Activated T-helper 17 cell treated with anti-CD3 and anti-CD28 coated beads, Interleukin-2, amount 50 U/mL, for 72 hours (primary cell): ENCODE measurements at regions not wholly inside any gene's neighbourhood (a gene's known extent, or its start where the extent isn't known, plus 50 kb on each side); places are given as distances from the start of the nearest gene placed in this dataset.

Source experiments
- ATAC-seq: fragments of 150-1000 bp; cut with Tn5 transposase; replicated peaks from 2 replicates; pipeline ENCODE4 v1.10.0; 2021; ENCODE audit warnings: mild to moderate bottlenecking, moderate library complexity
- H3K27ac Mint-ChIP-seq: one replicate; pipeline ENCODE4 v1.8.0; 2022; ENCODE audit warnings: mixed read lengths
- H3K27me3 Mint-ChIP-seq: one replicate; pipeline ENCODE4 v1.8.0; 2022; ENCODE audit warnings: mixed read lengths
- H3K36me3 Mint-ChIP-seq: one replicate; pipeline ENCODE4 v1.8.0; 2022; ENCODE audit warnings: low read depth, mild to moderate bottlenecking, mixed read lengths
- H3K4me1 Mint-ChIP-seq: one replicate; pipeline ENCODE4 v1.8.0; 2022; ENCODE audit warnings: mixed read lengths
- H3K4me3 Mint-ChIP-seq: one replicate; pipeline ENCODE4 v1.8.0; 2022; ENCODE audit warnings: mild to moderate bottlenecking, mixed read lengths
- H3K9me3 Mint-ChIP-seq: one replicate; pipeline ENCODE4 v1.8.0; 2022; ENCODE audit warnings: mixed read lengths

GRCh38 chr5:152255411-152255810 is 149.7 kb downstream of the NMUR2 start:
- H3K4me3 Mint-ChIP-seq = no peak overlapping the region
- H3K27ac Mint-ChIP-seq = no peak overlapping the region
- H3K4me1 Mint-ChIP-seq = no peaks in the 10 kb centered on the region
- peaks cover 21% of the 10 kb centered on the region for H3K27me3 Mint-ChIP-seq
- H3K36me3 Mint-ChIP-seq = no peaks in the 10 kb centered on the region
- ATAC-seq = no peak
- H3K9me3 Mint-ChIP-seq = no peaks in the 10 kb centered on the region

GRCh38 chr5:152247850-152248385 is 157.2 kb downstream of the NMUR2 start:
- H3K27ac Mint-ChIP-seq = no peak overlapping the region
- no peaks in the 10 kb centered on the region for H3K36me3 Mint-ChIP-seq
- H3K4me3 Mint-ChIP-seq = no peak overlapping the region
- H3K9me3 Mint-ChIP-seq = peaks cover 3% of the 10 kb centered on the region
- ATAC-seq = no peak
- H3K4me1 Mint-ChIP-seq = no peaks in the 10 kb centered on the region
- H3K27me3 Mint-ChIP-seq = no peaks in the 10 kb centered on the region

- Mint-ChIP-seq H3K36me3 (no peaks in the 10 kb centered on the region), H3K27me3 (no peaks in the 10 kb centered on the region), H3K27ac (no peak overlapping the region), H3K4me3 (no peak overlapping the region), H3K4me1 (no peaks in the 10 kb centered on the region), H3K9me3 (peaks cover 7% of the 10 kb centered on the region)
- ATAC-seq = no peak
Observed at GRCh38 chr5:152246401-152246800, 158.7 kb downstream of the NMUR2 start.

GRCh38 chr5:152237531-152237930 is 167.5 kb downstream of the NMUR2 start:
- peaks cover 7% of the 10 kb centered on the region for H3K27me3 Mint-ChIP-seq
- ATAC-seq = no peak

GRCh38 chr5:152226191-152226590 is 178.9 kb downstream of the NMUR2 start:
- H3K4me3 Mint-ChIP-seq = no peak overlapping the region
- no peaks in the 10 kb centered on the region for H3K36me3 Mint-ChIP-seq
- ATAC-seq = no peak
- no peak overlapping the region for H3K27ac Mint-ChIP-seq
- H3K4me1 Mint-ChIP-seq = no peaks in the 10 kb centered on the region
- peaks cover 4% of the 10 kb centered on the region for H3K9me3 Mint-ChIP-seq
- peaks cover 6% of the 10 kb centered on the region for H3K27me3 Mint-ChIP-seq

More at GRCh38 chr5:152237531-152237930, 167.5 kb downstream of the NMUR2 start:
- Mint-ChIP-seq H3K4me3 (no peak overlapping the region), H3K27ac (no peak overlapping the region), H3K4me1 (no peaks in the 10 kb centered on the region), H3K9me3 (peaks cover 9% of the 10 kb centered on the region), H3K36me3 (no peaks in the 10 kb centered on the region)

- peaks cover 6% of the 10 kb centered on the region for H3K4me1 Mint-ChIP-seq
Observed at GRCh38 chr5:152221721-152222629, 183.1 kb downstream of the NMUR2 start.

GRCh38 chr5:152218694-152219093 is 186.4 kb downstream of the NMUR2 start:
- Mint-ChIP-seq H3K27ac (no peak overlapping the region), H3K4me1 (peaks cover 6% of the 10 kb centered on the region), H3K36me3 (no peaks in the 10 kb centered on the region), H3K9me3 (peaks cover 5% of the 10 kb centered on the region), H3K4me3 (no peak overlapping the region), H3K27me3 (no peaks in the 10 kb centered on the region)
- ATAC-seq = no peak

More at GRCh38 chr5:152221721-152222629, 183.1 kb downstream of the NMUR2 start:
- Mint-ChIP-seq H3K4me3 (no peak overlapping the region), H3K36me3 (no peaks in the 10 kb centered on the region), H3K27me3 (peaks cover 6% of the 10 kb centered on the region), H3K27ac (no peak overlapping the region), H3K9me3 (peaks cover 4% of the 10 kb centered on the region)
- no peak for ATAC-seq

GRCh38 chr5:152205804-152206203 is 199.3 kb downstream of the NMUR2 start:
- no peak overlapping the region for H3K4me3 Mint-ChIP-seq
- H3K9me3 Mint-ChIP-seq = no peaks in the 10 kb centered on the region
- peaks cover 3% of the 10 kb centered on the region for H3K27me3 Mint-ChIP-seq
- ATAC-seq = no peak
- H3K36me3 Mint-ChIP-seq = no peaks in the 10 kb centered on the region
- H3K4me1 Mint-ChIP-seq = no peaks in the 10 kb centered on the region
- H3K27ac Mint-ChIP-seq = no peak overlapping the region

- H3K36me3 Mint-ChIP-seq = no peaks in the 10 kb centered on the region
- H3K27me3 Mint-ChIP-seq = peaks cover 6% of the 10 kb centered on the region
- no peak overlapping the region for H3K27ac Mint-ChIP-seq
- no peak overlapping the region for H3K4me3 Mint-ChIP-seq
- no peaks in the 10 kb centered on the region for H3K9me3 Mint-ChIP-seq
- ATAC-seq = no peak
- no peaks in the 10 kb centered on the region for H3K4me1 Mint-ChIP-seq
Observed at GRCh38 chr5:152202321-152202720, 202.8 kb downstream of the NMUR2 start.

GRCh38 chr5:152193391-152194107 is 211.5 kb downstream of the NMUR2 start:
- H3K27ac Mint-ChIP-seq = no peak overlapping the region

GRCh38 chr5:152188251-152188650 is 216.8 kb downstream of the NMUR2 start:
- Mint-ChIP-seq H3K36me3 (no peaks in the 10 kb centered on the region), H3K27me3 (peaks cover 13% of the 10 kb centered on the region), H3K27ac (no peak overlapping the region), H3K4me1 (no peaks in the 10 kb centered on the region), H3K4me3 (no peak overlapping the region), H3K9me3 (peaks cover 17% of the 10 kb centered on the region)
- no peak for ATAC-seq

More at GRCh38 chr5:152193391-152194107, 211.5 kb downstream of the NMUR2 start:
- H3K4me1 Mint-ChIP-seq = no peaks in the 10 kb centered on the region
- peaks cover 14% of the 10 kb centered on the region for H3K9me3 Mint-ChIP-seq
- no peaks in the 10 kb centered on the region for H3K36me3 Mint-ChIP-seq
- no peak for ATAC-seq
- H3K27me3 Mint-ChIP-seq = peaks cover 13% of the 10 kb centered on the region
- no peak overlapping the region for H3K4me3 Mint-ChIP-seq

- H3K4me1 Mint-ChIP-seq = no peaks in the 10 kb centered on the region
- ATAC-seq = no peak
- H3K36me3 Mint-ChIP-seq = no peaks in the 10 kb centered on the region
- no peak overlapping the region for H3K4me3 Mint-ChIP-seq
- H3K9me3 Mint-ChIP-seq = peaks cover 11% of the 10 kb centered on the region
- H3K27me3 Mint-ChIP-seq = peaks cover 7% of the 10 kb centered on the region
- no peak overlapping the region for H3K27ac Mint-ChIP-seq
Observed at GRCh38 chr5:152187668-152188067, 217.4 kb downstream of the NMUR2 start.

- no peaks in the 10 kb centered on the region for H3K36me3 Mint-ChIP-seq
- peaks cover 8% of the 10 kb centered on the region for H3K9me3 Mint-ChIP-seq
Observed at GRCh38 chr5:152185547-152186245, 219.4 kb downstream of the NMUR2 start.

GRCh38 chr5:152184266-152184665 is 220.8 kb downstream of the NMUR2 start:
- Mint-ChIP-seq H3K4me1 (no peaks in the 10 kb centered on the region), H3K9me3 (peaks cover 5% of the 10 kb centered on the region), H3K4me3 (no peak overlapping the region), H3K27me3 (peaks cover 3% of the 10 kb centered on the region), H3K27ac (no peak overlapping the region), H3K36me3 (no peaks in the 10 kb centered on the region)
- no peak for ATAC-seq

More at GRCh38 chr5:152185547-152186245, 219.4 kb downstream of the NMUR2 start:
- H3K27ac Mint-ChIP-seq = no peak overlapping the region
- no peaks in the 10 kb centered on the region for H3K4me1 Mint-ChIP-seq
- H3K27me3 Mint-ChIP-seq = peaks cover 7% of the 10 kb centered on the region
- no peak overlapping the region for H3K4me3 Mint-ChIP-seq
- no peak for ATAC-seq
